HG03159 (cell line): ENCODE measurements at regions not wholly inside any gene's neighbourhood (a gene's known extent, or its start where the extent isn't known, plus 50 kb on each side); places are given as distances from the start of the nearest gene placed in this dataset.

Source experiments
- ATAC-seq: cut with Tn5 transposase; IDR thresholded peaks from one replicate; pipeline ENCODE4 v1.9.1; 2021; ENCODE audit warnings: mild to moderate bottlenecking, moderate library complexity; ENCODE audit not compliant: unreplicated experiment

- no peak for ATAC-seq
Measured at GRCh38 chr7:52980129-52980528, 55.3 kb upstream of the POM121L12 start.

GRCh38 chr7:52973126-52973525 is 62.3 kb upstream of the POM121L12 start:
- ATAC-seq, result no peak

GRCh38 chr7:52962402-52963076 is 72.9 kb upstream of the POM121L12 start:
- ATAC-seq, result no peak

- no peak for ATAC-seq
Measured at GRCh38 chr7:52961084-52961483, 74.3 kb upstream of the POM121L12 start.

- ATAC-seq, result no peak
Measured at GRCh38 chr7:52959878-52960660, 75.4 kb upstream of the POM121L12 start.

GRCh38 chr7:52959336-52959735 is 76.1 kb upstream of the POM121L12 start:
- ATAC-seq, result no peak

GRCh38 chr7:52958621-52959140 is 76.8 kb upstream of the POM121L12 start:
- no peak for ATAC-seq

- no peak for ATAC-seq
Measured at GRCh38 chr7:52956379-52956915, 79.0 kb upstream of the POM121L12 start.

- ATAC-seq, result no peak
Measured at GRCh38 chr7:52955522-52955921, 79.9 kb upstream of the POM121L12 start.

- ATAC-seq, result no peak
Measured at GRCh38 chr7:52944921-52945320, 90.5 kb upstream of the POM121L12 start.

GRCh38 chr7:52940481-52940880 is 95.0 kb upstream of the POM121L12 start:
- ATAC-seq, result no peak

GRCh38 chr7:52938455-52939133 is 96.8 kb upstream of the POM121L12 start:
- no peak for ATAC-seq

GRCh38 chr7:52936750-52937149 is 98.7 kb upstream of the POM121L12 start:
- ATAC-seq, result no peak

GRCh38 chr7:52928591-52928990 is 106.8 kb upstream of the POM121L12 start:
- no peak for ATAC-seq

- no peak for ATAC-seq
Measured at GRCh38 chr7:52925332-52925731, 110.1 kb upstream of the POM121L12 start.

GRCh38 chr7:52920977-52921376 is 114.5 kb upstream of the POM121L12 start:
- ATAC-seq, result no peak

- no peak for ATAC-seq
Measured at GRCh38 chr7:52917982-52918578, 117.4 kb upstream of the POM121L12 start.

GRCh38 chr7:52911795-52912194 is 123.6 kb upstream of the POM121L12 start:
- no peak for ATAC-seq

GRCh38 chr7:52911326-52911725 is 124.1 kb upstream of the POM121L12 start:
- no peak for ATAC-seq

GRCh38 chr7:52909935-52910334 is 125.5 kb upstream of the POM121L12 start:
- no peak for ATAC-seq

GRCh38 chr7:52909131-52909530 is 126.3 kb upstream of the POM121L12 start:
- ATAC-seq, result no peak
